Hepatocyte (in vitro differentiated cells): ENCODE measurements at regions not wholly inside any gene's neighbourhood (a gene's known extent, or its start where the extent isn't known, plus 50 kb on each side); places are given as distances from the start of the nearest gene placed in this dataset.

ENCODE experiments used
- EZH2 ChIP-seq: fragments of 200-600 bp; sonication (generic); IDR thresholded peaks from 2 replicates; pipeline ENCODE4 v1.6.1; 2016; ENCODE audit warnings: antibody characterized with exemption, mild to moderate bottlenecking, borderline replicate concordance
- EZH2phosphoT487 ChIP-seq: fragments of 200-600 bp; sonication (generic); IDR thresholded peaks from one replicate; pipeline ENCODE4 v1.6.1; 2018; ENCODE audit warnings: antibody characterized with exemption, mild to moderate bottlenecking, low read depth, moderate library complexity; ENCODE audit not compliant: unreplicated experiment, severe bottlenecking
- TF ChIP-seq, protein P1 (sequence below): fragments of 200-600 bp; sonication (generic); IDR thresholded peaks from 2 replicates; pipeline ENCODE4 v1.5.1; 2016; ENCODE audit warnings: antibody characterized with exemption, mild to moderate bottlenecking; ENCODE audit not compliant: poor library complexity

DNA sequence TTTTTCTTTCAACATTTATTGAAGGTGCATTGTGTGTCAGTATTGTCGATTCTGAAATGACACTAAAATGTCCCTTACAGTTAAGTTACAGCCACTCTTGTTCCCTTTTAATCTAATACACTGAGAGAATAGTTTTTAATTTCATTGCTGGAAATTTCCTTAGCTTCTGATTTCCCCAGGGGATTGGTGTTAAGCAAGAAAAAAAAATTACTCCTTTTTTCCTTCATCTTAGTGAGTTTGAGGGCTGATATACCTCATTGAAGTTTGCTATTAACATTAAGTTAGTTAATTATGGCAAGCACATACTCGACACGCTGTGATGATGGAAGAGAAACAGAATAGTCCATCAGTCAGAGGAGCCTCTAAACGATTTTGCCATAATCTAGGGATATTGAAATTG lies 57.0 kb upstream of the EXOC4 start:
- TF ChIP-seq, protein P1, sequence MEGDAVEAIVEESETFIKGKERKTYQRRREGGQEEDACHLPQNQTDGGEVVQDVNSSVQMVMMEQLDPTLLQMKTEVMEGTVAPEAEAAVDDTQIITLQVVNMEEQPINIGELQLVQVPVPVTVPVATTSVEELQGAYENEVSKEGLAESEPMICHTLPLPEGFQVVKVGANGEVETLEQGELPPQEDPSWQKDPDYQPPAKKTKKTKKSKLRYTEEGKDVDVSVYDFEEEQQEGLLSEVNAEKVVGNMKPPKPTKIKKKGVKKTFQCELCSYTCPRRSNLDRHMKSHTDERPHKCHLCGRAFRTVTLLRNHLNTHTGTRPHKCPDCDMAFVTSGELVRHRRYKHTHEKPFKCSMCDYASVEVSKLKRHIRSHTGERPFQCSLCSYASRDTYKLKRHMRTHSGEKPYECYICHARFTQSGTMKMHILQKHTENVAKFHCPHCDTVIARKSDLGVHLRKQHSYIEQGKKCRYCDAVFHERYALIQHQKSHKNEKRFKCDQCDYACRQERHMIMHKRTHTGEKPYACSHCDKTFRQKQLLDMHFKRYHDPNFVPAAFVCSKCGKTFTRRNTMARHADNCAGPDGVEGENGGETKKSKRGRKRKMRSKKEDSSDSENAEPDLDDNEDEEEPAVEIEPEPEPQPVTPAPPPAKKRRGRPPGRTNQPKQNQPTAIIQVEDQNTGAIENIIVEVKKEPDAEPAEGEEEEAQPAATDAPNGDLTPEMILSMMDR, result no peak
- TF ChIP-seq EZH2 (no peak), EZH2phosphoT487 (no peak)
